Suprapubic skin (tissue), 4 donors: ENCODE measurements at regions not wholly inside any gene's neighbourhood (a gene's known extent, or its start where the extent isn't known, plus 50 kb on each side); places are given as distances from the start of the nearest gene placed in this dataset.

Experiments used
- DNase-seq, 2 donors: peaks; one replicate each; pipeline ENCODE4 v3.0.0-alpha.2; 2019; ENCODE audit warnings: low spot score in 2 of 2
- H3K27ac ChIP-seq: fragments of 200-600 bp; sonication (generic); one replicate; pipeline ENCODE4 v1.5.1; 2019
- H3K27me3 ChIP-seq: fragments of 200-600 bp; sonication (generic); one replicate; pipeline ENCODE4 v1.5.1; 2019
- H3K36me3 ChIP-seq: fragments of 200-600 bp; sonication (generic); one replicate; pipeline ENCODE4 v1.5.1; 2019
- H3K4me1 ChIP-seq: fragments of 200-600 bp; sonication (generic); one replicate; pipeline ENCODE4 v1.5.1; 2019
- H3K4me3 ChIP-seq: fragments of 200-600 bp; sonication (generic); one replicate; pipeline ENCODE4 v1.5.1; 2019; ENCODE audit warnings: mild to moderate bottlenecking
- H3K9me3 ChIP-seq: fragments of 200-600 bp; sonication (generic); one replicate; pipeline ENCODE4 v1.5.1; 2019
- CTCF ChIP-seq, 2 donors: fragments of 200-600 bp in 1 of 2; fragments of 450-650 bp in 1 of 2; sonication (generic) in 1 of 2; IDR thresholded peaks; one replicate each; pipeline ENCODE4 v1.5.1; 2016 to 2019; ENCODE audit warnings: antibody characterized with exemption in 2 of 2, mild to moderate bottlenecking in 1 of 2, moderate library complexity in 1 of 2
- EP300 ChIP-seq: sonication (generic); formaldehyde crosslinking; IDR thresholded peaks from one replicate; pipeline ENCODE4 v1.6.1; 2017; ENCODE audit warnings: antibody characterized with exemption
- POLR2A ChIP-seq, 2 donors: fragments of 450-650 bp; IDR thresholded peaks; one replicate each; pipeline ENCODE4 v1.6.1; 2017; ENCODE audit warnings: antibody characterized with exemption in 2 of 2, mild to moderate bottlenecking in 2 of 2, moderate library complexity in 2 of 2
- POLR2AphosphoS5 ChIP-seq, 3 donors: sonication (generic); formaldehyde crosslinking; IDR thresholded peaks; one replicate each; pipeline ENCODE4 v1.6.1; 2017; ENCODE audit warnings: antibody characterized with exemption in 3 of 3
- WGBS: methylation state at CpG from one replicate; pipeline ENCODE4 v1.1.5; 2018; 5-methylcytosine and 5-hydroxymethylcytosine counted together

- Histone ChIP-seq H3K27ac (no peak overlapping the region), H3K4me1 (no peaks in the 10 kb centered on the region), H3K9me3 (no peaks in the 10 kb centered on the region), H3K4me3 (no peak overlapping the region), H3K27me3 (no peaks in the 10 kb centered on the region), H3K36me3 (no peaks in the 10 kb centered on the region)
- TF ChIP-seq EP300 (no peak), CTCF (IDR thresholded peaks at IDR 0.05) (no peak), POLR2A (IDR thresholded peaks at IDR 0.05) (no peak), POLR2AphosphoS5 (IDR thresholded peaks at IDR 0.05) (no peak)
- DNase-seq = no peak
These were observed 200.5 kb upstream of the GULP1 start for GRCh38 chr2:188091220-188091619.

- no peaks in the 10 kb centered on the region for H3K27me3 ChIP-seq
These were observed 198.9 kb upstream of the GULP1 start for GRCh38 chr2:188092734-188093133.

GRCh38 chr2:188096910-188097309 lies 194.8 kb upstream of the GULP1 start:
- TF ChIP-seq CTCF (IDR thresholded peaks at IDR 0.05) = no peak
- no peak for TF ChIP-seq EP300
- TF ChIP-seq POLR2AphosphoS5 (IDR thresholded peaks at IDR 0.05) = no peak
- no peak for TF ChIP-seq POLR2A (IDR thresholded peaks at IDR 0.05)
- no peaks in the 10 kb centered on the region for H3K4me1 ChIP-seq
- WGBS = 81% methylated on average over 3 of the region's 3 CpGs
- H3K27me3 ChIP-seq = no peaks in the 10 kb centered on the region
- H3K4me3 ChIP-seq = no peak overlapping the region
- H3K9me3 ChIP-seq = no peaks in the 10 kb centered on the region
- H3K36me3 ChIP-seq = no peaks in the 10 kb centered on the region
- H3K27ac ChIP-seq = no peak overlapping the region
- DNase-seq = no peak

More at GRCh38 chr2:188092734-188093133, 198.9 kb upstream of the GULP1 start:
- H3K27ac ChIP-seq = no peak overlapping the region
- H3K4me1 ChIP-seq = no peaks in the 10 kb centered on the region
- TF ChIP-seq POLR2AphosphoS5 (IDR thresholded peaks at IDR 0.05) (no peak), EP300 (no peak), POLR2A (IDR thresholded peaks at IDR 0.05) (no peak), CTCF (IDR thresholded peaks at IDR 0.05) (no peak)
- 63% methylated on average over 2 of the region's 2 CpGs for WGBS
- no peak overlapping the region for H3K4me3 ChIP-seq
- H3K9me3 ChIP-seq = no peaks in the 10 kb centered on the region
- H3K36me3 ChIP-seq = no peaks in the 10 kb centered on the region
- no peak for DNase-seq

- Histone ChIP-seq H3K27ac (no peak overlapping the region), H3K4me1 (no peaks in the 10 kb centered on the region), H3K36me3 (no peaks in the 10 kb centered on the region), H3K4me3 (no peak overlapping the region), H3K27me3 (no peaks in the 10 kb centered on the region), H3K9me3 (no peaks in the 10 kb centered on the region)
- WGBS = 75% methylated on average over 5 of the region's 6 CpGs
- DNase-seq = no peak
- TF ChIP-seq POLR2AphosphoS5 (IDR thresholded peaks at IDR 0.05) (no peak), EP300 (no peak), POLR2A (IDR thresholded peaks at IDR 0.05) (no peak), CTCF (IDR thresholded peaks at IDR 0.05) (no peak)
These were observed 188.8 kb upstream of the GULP1 start for GRCh38 chr2:188102881-188103280.

GRCh38 chr2:188114014-188114413 lies 177.7 kb upstream of the GULP1 start:
- Histone ChIP-seq H3K36me3 (no peaks in the 10 kb centered on the region), H3K4me3 (no peak overlapping the region), H3K27me3 (no peaks in the 10 kb centered on the region), H3K27ac (no peak overlapping the region), H3K4me1 (no peaks in the 10 kb centered on the region), H3K9me3 (no peaks in the 10 kb centered on the region)
- 21% methylated on average over 1 of the region's 1 CpG for WGBS
- TF ChIP-seq POLR2AphosphoS5 (IDR thresholded peaks at IDR 0.05) (no peak), CTCF (IDR thresholded peaks at IDR 0.05) (no peak)
- no peak for DNase-seq
